OCI-LY7 (cell line): ENCODE measurements at regions not wholly inside any gene's neighbourhood (a gene's known extent, or its start where the extent isn't known, plus 50 kb on each side); places are given as distances from the start of the nearest gene placed in this dataset.

Experiments
- BruUV-seq: library from RNA; stranded (reverse); fragments of 400-500 nt; replicated peaks from 2 replicates; lab custom pipeline; 2021; lab: Mats Ljungman, UMichigan
- CTCF ChIA-PET: fragments of 300-600 bp; sonication (Branson Sonifier 250); formaldehyde crosslinking; loops from one replicate; lab custom pipeline; 2022; ENCODE audit warnings: antibody characterized with exemption; ENCODE audit not compliant: unreplicated experiment; lab: Charles Lee
- POLR2A ChIA-PET: fragments of 300-600 bp; sonication (Branson Sonifier 250); formaldehyde crosslinking; loops from one replicate; lab custom pipeline; 2022; ENCODE audit warnings: antibody characterized with exemption; lab: Charles Lee
- DNase-seq: peaks from one replicate; pipeline ENCODE4 v3.0.0-alpha.2; 2015; ENCODE audit warnings: low spot score
- H2AFZ ChIP-seq: fragments of 200-600 bp; sonication (generic), shearing (Covaris generic); 2 replicates; pipeline ENCODE4 v1.6.1; 2014; ENCODE audit warnings: mild to moderate bottlenecking, antibody characterized with exemption, low read length, moderate library complexity
- H3K27ac ChIP-seq: fragments of 200-600 bp; sonication (generic); 2 replicates; pipeline ENCODE4 v1.5.1; 2014; ENCODE audit warnings: mixed run types, low read depth, mild to moderate bottlenecking, moderate library complexity, low read length, inconsistent platforms; ENCODE audit not compliant: poor library complexity, severe bottlenecking
- H3K36me3 ChIP-seq: fragments of 200-600 bp; sonication (generic); 2 replicates; pipeline ENCODE4 v1.6.1; 2014; ENCODE audit warnings: mild to moderate bottlenecking, antibody characterized with exemption, low read length, moderate library complexity, mixed read lengths; ENCODE audit not compliant: insufficient read depth
- H3K4me1 ChIP-seq: fragments of 200-600 bp; sonication (generic); 2 replicates; pipeline ENCODE4 v1.5.1; 2014; ENCODE audit warnings: mild to moderate bottlenecking, low read length; ENCODE audit not compliant: insufficient read depth, poor library complexity, severe bottlenecking
- H3K4me2 ChIP-seq: fragments of 200-600 bp; sonication (generic); 2 replicates; pipeline ENCODE4 v1.6.1; 2014; ENCODE audit warnings: mild to moderate bottlenecking, low read length
- H3K4me3 ChIP-seq: fragments of 200-600 bp; sonication (generic); 2 replicates; pipeline ENCODE4 v1.5.1; 2014; ENCODE audit warnings: mild to moderate bottlenecking, low read depth, low read length; ENCODE audit not compliant: poor library complexity, severe bottlenecking
- H3K79me2 ChIP-seq: fragments of 200-600 bp; sonication (generic); 2 replicates; pipeline ENCODE4 v1.6.1; 2016; ENCODE audit warnings: low read depth, mild to moderate bottlenecking, low read length, moderate library complexity, mixed read lengths; ENCODE audit not compliant: insufficient read depth
- H3K9me2 ChIP-seq: fragments of 200-600 bp; sonication (generic); 2 replicates; pipeline ENCODE4 v1.6.1; 2016; ENCODE audit warnings: mild to moderate bottlenecking, low read length, mixed read lengths; ENCODE audit not compliant: insufficient read depth
- H3K9me3 ChIP-seq: fragments of 200-600 bp; sonication (generic); 2 replicates; pipeline ENCODE4 v1.6.1; 2014; ENCODE audit warnings: mild to moderate bottlenecking, mixed run types, low read length, mixed read lengths
- H4K20me1 ChIP-seq: fragments of 200-600 bp; sonication (generic); 2 replicates; pipeline ENCODE4 v1.6.1; 2014; ENCODE audit warnings: mild to moderate bottlenecking, antibody characterized with exemption, low read length, moderate library complexity, mixed read lengths; ENCODE audit not compliant: insufficient read depth
- CTCF ChIP-seq: fragments of 200-600 bp; sonication (generic); conservative IDR thresholded peaks from 2 replicates; pipeline ENCODE4 v1.5.1; 2014; ENCODE audit warnings: mild to moderate bottlenecking, antibody characterized with exemption, low read length, moderate library complexity, mixed read lengths
- EZH2phosphoT487 ChIP-seq: fragments of 200-600 bp; sonication (generic); IDR thresholded peaks from 2 replicates; pipeline ENCODE4 v1.6.1; 2018; ENCODE audit warnings: low read depth, borderline replicate concordance, mild to moderate bottlenecking, mixed run types, antibody characterized with exemption, low read length, moderate library complexity, mixed read lengths
- intact Hi-C: fragments of 100-400 bp; cut with micrococcal nuclease; formaldehyde crosslinking; loops from one replicate; pipeline ENCODE4 v1.10.0; 2022; ENCODE audit not compliant: unreplicated experiment

DNA sequence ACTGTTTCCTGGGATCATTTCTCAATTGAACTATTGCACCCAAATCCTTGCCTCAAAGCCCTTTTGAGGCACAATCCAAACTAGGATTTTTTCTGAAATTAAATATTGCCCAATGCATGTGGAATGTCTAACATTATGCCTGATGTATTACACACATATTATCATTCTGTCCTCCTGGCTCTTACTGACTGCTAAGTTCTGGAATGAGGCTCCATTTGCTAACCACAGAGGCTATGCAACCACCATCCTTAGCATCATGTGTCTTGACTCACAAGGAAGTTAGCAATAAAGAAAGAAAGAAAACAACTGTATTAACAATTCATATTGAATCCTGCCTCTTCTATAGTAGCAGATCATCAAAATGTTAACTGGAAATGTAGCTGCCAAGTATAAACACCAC lies 1142.7 kb downstream of the CNTNAP5 start:
- POLR2A ChIA-PET = interaction anchor here (1.0 kb wide), 1 partner anchor 12 kb away, joined by 3 read pairs; no protein-coding TSS in a partner anchor
- H3K4me1 ChIP-seq = no peaks in the 10 kb centered on the region

DNA sequence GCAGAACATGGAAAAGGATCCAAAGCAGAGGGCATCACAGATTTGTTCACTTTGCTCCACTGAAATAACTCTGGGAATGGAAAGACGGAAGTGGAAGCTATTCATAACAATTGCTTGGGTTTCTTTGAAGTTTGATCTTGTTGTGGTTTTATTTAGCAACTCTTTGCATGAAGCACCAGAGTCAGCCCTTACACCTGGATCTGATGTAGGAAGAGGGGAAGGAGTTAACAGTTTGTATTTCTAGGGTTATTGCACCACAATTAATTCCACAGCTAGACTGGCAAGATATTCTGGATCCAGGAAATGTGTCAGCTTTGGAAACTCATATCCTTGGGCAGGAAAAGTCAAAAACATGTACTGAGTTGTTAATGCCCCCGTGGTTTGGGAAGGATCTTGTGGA lies 1143.4 kb downstream of the CNTNAP5 start:
- intact Hi-C loops = no loop called here
- no peak overlapping the region for H3K4me3 ChIP-seq
- ChIA-PET POLR2A (interaction anchor here (1.0 kb wide), 1 partner anchor 11 kb away, joined by 3 read pairs; no protein-coding TSS in a partner anchor), CTCF (no interaction called here)
- H3K27ac ChIP-seq = no peak overlapping the region
- BruUV-seq = no TSS peak
- H3K4me2 ChIP-seq = no peak overlapping the region
- H3K9me3 ChIP-seq = no peaks in the 10 kb centered on the region
- DNase-seq = no peak
- H3K36me3 ChIP-seq = no peaks in the 10 kb centered on the region
- no peaks in the 10 kb centered on the region for H3K9me2 ChIP-seq
- TF ChIP-seq CTCF (no peak), EZH2phosphoT487 (no peak)
- H2AFZ ChIP-seq = no peak overlapping the region
- no peaks in the 10 kb centered on the region for H3K4me1 ChIP-seq
- H3K79me2 ChIP-seq = no peaks in the 10 kb centered on the region
- no peaks in the 10 kb centered on the region for H4K20me1 ChIP-seq

More for the DNA sequence above, 1142.7 kb downstream of the CNTNAP5 start:
- TF ChIP-seq CTCF (no peak), EZH2phosphoT487 (no peak)
- intact Hi-C loops = no loop called here
- Histone ChIP-seq H3K9me3 (no peaks in the 10 kb centered on the region), H3K79me2 (no peaks in the 10 kb centered on the region), H3K4me3 (no peak overlapping the region), H3K36me3 (no peaks in the 10 kb centered on the region), H3K9me2 (no peaks in the 10 kb centered on the region), H3K4me2 (no peak overlapping the region), H4K20me1 (no peaks in the 10 kb centered on the region), H3K27ac (no peak overlapping the region), H2AFZ (no peak overlapping the region)
- no peak for DNase-seq
- BruUV-seq = no TSS peak
- CTCF ChIA-PET = no interaction called here

DNA sequence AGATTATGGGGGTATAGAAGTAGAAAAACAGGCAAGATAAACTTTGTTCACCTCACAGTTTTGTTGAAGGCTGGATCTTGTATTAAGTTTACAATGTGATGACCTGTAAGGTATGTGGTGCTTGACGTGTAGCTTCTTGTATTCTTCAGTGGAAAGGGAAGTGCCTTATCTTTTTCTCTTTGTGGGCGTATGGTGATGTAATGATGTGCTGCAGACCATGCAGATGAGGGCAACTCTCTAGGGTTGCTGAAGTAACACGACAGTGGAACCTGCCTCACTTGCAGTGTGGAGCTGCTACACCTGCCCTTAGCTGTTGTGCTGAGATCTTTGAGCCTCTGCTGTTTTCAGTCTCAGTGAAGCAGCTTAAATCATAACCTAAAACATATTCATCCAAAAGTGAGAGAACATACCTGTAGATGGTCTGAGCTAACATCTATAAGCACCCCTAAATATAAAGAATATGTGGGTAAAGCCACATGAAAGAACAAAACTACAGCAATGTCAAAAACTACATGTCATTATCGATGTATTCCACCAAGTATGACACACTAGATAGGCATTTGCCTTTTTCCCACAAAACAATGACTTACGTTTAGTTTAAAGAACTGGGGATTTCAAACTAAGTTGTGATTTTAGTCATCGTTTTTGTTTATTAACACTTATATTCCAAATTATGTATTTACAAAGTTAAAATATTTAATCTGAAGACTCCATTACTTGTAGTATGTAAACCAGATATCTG lies 1144.1 kb downstream of the CNTNAP5 start:
- H3K9me3 ChIP-seq = no peaks in the 10 kb centered on the region
- intact Hi-C loops = no loop called here
- no peaks in the 10 kb centered on the region for H3K36me3 ChIP-seq
- no peak for DNase-seq
- no TSS peak for BruUV-seq
- ChIA-PET CTCF (no interaction called here), POLR2A (interaction anchor here (1.0 kb wide), 1 partner anchor 10 kb away, joined by 3 read pairs; no protein-coding TSS in a partner anchor)
- H3K4me1 ChIP-seq = no peaks in the 10 kb centered on the region
- no peak overlapping the region for H2AFZ ChIP-seq
- H3K27ac ChIP-seq = no peak overlapping the region
- no peaks in the 10 kb centered on the region for H3K9me2 ChIP-seq
- no peaks in the 10 kb centered on the region for H4K20me1 ChIP-seq
- H3K4me3 ChIP-seq = no peak overlapping the region
- TF ChIP-seq CTCF = no peak
- TF ChIP-seq EZH2phosphoT487 = no peak
- no peak overlapping the region for H3K4me2 ChIP-seq
- no peaks in the 10 kb centered on the region for H3K79me2 ChIP-seq
